Kidney (tissue), 13 donors: ENCODE measurements at regions not wholly inside any gene's neighbourhood (a gene's known extent, or its start where the extent isn't known, plus 50 kb on each side); places are given as distances from the start of the nearest gene placed in this dataset.
A peak's percentile ranks its signal among the peaks of the same experiment; 100 is the strongest.

Experiments used
- DNase-seq, 5 donors: peaks; one replicate each; pipeline ENCODE4 v3.0.0-alpha.2; 2013 to 2020
- FAIRE-seq: peaks from 2 replicates; lab custom pipeline; 2012; peaks lifted over from hg19 to GRCh38; lab: Jason Lieb, UNC
- H3K27ac ChIP-seq, 2 donors: one replicate each; pipeline ENCODE4 v1.7.0; 2013; ENCODE audit warnings: low read depth in 2 of 2, low read length in 2 of 2, inconsistent platforms in 1 of 2
- H3K27me3 ChIP-seq: one replicate; pipeline ENCODE4 v1.7.1; 2013; ENCODE audit warnings: low read length, inconsistent platforms; ENCODE audit not compliant: control insufficient read depth, insufficient read depth
- H3K36me3 ChIP-seq, 3 donors: one replicate each; pipeline versions ENCODE4 v1.7.0 to v1.7.1; 2013; ENCODE audit warnings: low read length in 3 of 3, control low read depth in 1 of 3, inconsistent platforms in 1 of 3; ENCODE audit not compliant: insufficient read depth in 3 of 3, control insufficient read depth in 2 of 3
- H3K4me1 ChIP-seq, 3 donors: one replicate each; pipeline versions ENCODE4 v1.7.0 to v1.7.1; 2013; ENCODE audit warnings: low read length in 3 of 3, inconsistent platforms in 1 of 3, low read depth in 1 of 3; ENCODE audit not compliant: control insufficient read depth in 2 of 3, insufficient read depth in 2 of 3
- H3K4me3 ChIP-seq, 3 donors: one replicate each; pipeline versions ENCODE4 v1.7.0 to v1.8.1; 2013; ENCODE audit warnings: low read length in 3 of 3, control low read depth in 1 of 3, inconsistent platforms in 1 of 3
- H3K9ac ChIP-seq, 3 donors: one replicate each; pipeline versions ENCODE4 v1.7.0 to v1.7.1; 2013; ENCODE audit warnings: low read length in 3 of 3, control low read depth in 1 of 3, inconsistent platforms in 1 of 3
- H3K9me3 ChIP-seq, 3 donors: one replicate each; pipeline versions ENCODE4 v1.7.0 to v1.7.1; 2013; ENCODE audit warnings: low read length in 3 of 3, control low read depth in 1 of 3, inconsistent platforms in 1 of 3; ENCODE audit not compliant: control insufficient read depth in 2 of 3, insufficient read depth in 1 of 3
- CTCF ChIP-seq: IDR thresholded peaks from 3 replicates; pipeline ENCODE4 v1.5.1; 2012; ENCODE audit warnings: mild to moderate bottlenecking, moderate library complexity, borderline replicate concordance; ENCODE audit not compliant: insufficient read depth; ENCODE audit errors: extremely low read depth
- intact Hi-C: fragments of 100-400 bp; cut with DNase I; formaldehyde crosslinking; loops from one replicate; pipeline ENCODE4 v1.11.1; 2022
- donor health status: control.
- donor health status: control.
- donor health status: control.
- donor health status: control.
- donor health status: control.
- donor health status: DM: yes; HTN: yes; CAD: no.
- donor health status: Normal renal cell carcinoma (clear cell type).

GRCh38 chr14:100398044-100398443 is 74.9 kb downstream of the SLC25A47 start:
- Histone ChIP-seq H3K4me3 (no peak overlapping the region), H3K9ac (no peak overlapping the region), H3K27me3 (no peaks in the 10 kb centered on the region), H3K4me1 (no peaks in the 10 kb centered on the region), H3K9me3 (no peaks in the 10 kb centered on the region), H3K27ac (no peak overlapping the region), H3K36me3 (no peaks in the 10 kb centered on the region)
- intact Hi-C loops: no loop called here
- FAIRE-seq (no peak), DNase-seq (peak in 3 of 5 donors; percentile 53 to 72 (median 59))
- TF ChIP-seq CTCF: no peak

- intact Hi-C loops: no loop called here
- H3K27ac ChIP-seq: no peak overlapping the region
- no peaks in the 10 kb centered on the region for H3K9me3 ChIP-seq
- H3K36me3 ChIP-seq: no peaks in the 10 kb centered on the region
- H3K9ac ChIP-seq: no peak overlapping the region
- TF ChIP-seq CTCF: no peak
- H3K4me1 ChIP-seq: no peaks in the 10 kb centered on the region
- DNase-seq (no peak), FAIRE-seq (no peak)
- no peak overlapping the region for H3K4me3 ChIP-seq
- H3K27me3 ChIP-seq: no peaks in the 10 kb centered on the region
Observed at GRCh38 chr14:100399052-100399849, 76.1 kb downstream of the SLC25A47 start.

DNA sequence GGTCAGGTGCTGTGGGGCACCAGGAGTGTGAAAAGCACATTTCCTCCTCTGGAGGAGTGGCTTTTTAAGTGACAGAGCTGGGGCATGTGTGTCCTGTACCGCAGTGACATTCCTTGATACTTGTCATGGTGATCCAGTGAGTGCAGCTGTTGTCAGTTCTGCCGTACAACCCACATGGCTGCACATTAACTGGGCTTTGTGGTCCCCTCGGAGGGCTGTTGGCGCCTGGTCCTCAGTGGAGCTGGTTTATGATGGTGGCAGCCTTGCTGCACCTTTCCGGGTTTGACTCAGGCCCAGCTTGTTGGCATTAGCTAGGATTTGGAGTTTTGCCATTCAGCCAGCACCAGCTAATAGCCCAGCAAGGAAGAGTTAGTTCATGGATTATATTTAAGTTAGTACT is 77.0 kb downstream of the SLC25A47 start:
- DNase-seq: no peak
- H3K27me3 ChIP-seq: no peaks in the 10 kb centered on the region
- no peak overlapping the region for H3K4me3 ChIP-seq
- FAIRE-seq: no peak
- H3K36me3 ChIP-seq: no peaks in the 10 kb centered on the region
- no peak for TF ChIP-seq CTCF
- H3K4me1 ChIP-seq: no peaks in the 10 kb centered on the region
- intact Hi-C loops: no loop called here
- no peak overlapping the region for H3K27ac ChIP-seq
- H3K9me3 ChIP-seq: no peaks in the 10 kb centered on the region
- H3K9ac ChIP-seq: no peak overlapping the region
